Liver (tissue), 3 donors: ENCODE measurements at regions not wholly inside any gene's neighbourhood (a gene's known extent, or its start where the extent isn't known, plus 50 kb on each side); places are given as distances from the start of the nearest gene placed in this dataset.
A peak's percentile ranks its signal among the peaks of the same experiment; 100 is the strongest.

Source experiments
- EGR1 ChIP-seq, 2 donors: IDR thresholded peaks; 2 replicates each; pipeline ENCODE4 v1.6.1; 2016 to 2018; ENCODE audit warnings: antibody characterized with exemption in 2 of 2, low read depth in 2 of 2
- FOXA1 ChIP-seq: IDR thresholded peaks from 2 replicates; pipeline ENCODE4 v1.6.1; 2016; ENCODE audit warnings: antibody characterized with exemption
- GABPA ChIP-seq, 2 donors: IDR thresholded peaks in 1 of 2; conservative IDR thresholded peaks in 1 of 2; 2 replicates each; pipeline ENCODE4 v1.6.1; 2016; ENCODE audit warnings: antibody characterized with exemption in 2 of 2, mild to moderate bottlenecking in 1 of 2, moderate library complexity in 1 of 2
- JUND ChIP-seq, 2 donors: IDR thresholded peaks; 2 replicates each; pipeline ENCODE4 v1.6.1; 2016; ENCODE audit warnings: antibody characterized with exemption in 2 of 2
- MAX ChIP-seq: IDR thresholded peaks from 2 replicates; pipeline ENCODE4 v1.6.1; 2016; ENCODE audit warnings: antibody characterized with exemption
- NR2F2 ChIP-seq: IDR thresholded peaks from 2 replicates; pipeline ENCODE4 v1.6.1; 2016; ENCODE audit warnings: antibody characterized with exemption
- RAD21 ChIP-seq, 2 donors: IDR thresholded peaks; 2 replicates each; pipeline ENCODE4 v1.6.1; 2016; ENCODE audit warnings: antibody characterized with exemption in 2 of 2, mild to moderate bottlenecking in 2 of 2
- REST ChIP-seq: IDR thresholded peaks from 2 replicates; pipeline ENCODE4 v1.6.1; 2016; ENCODE audit warnings: antibody characterized with exemption, mild to moderate bottlenecking
- SP1 ChIP-seq: IDR thresholded peaks from 2 replicates; pipeline ENCODE4 v1.6.1; 2018; ENCODE audit warnings: antibody characterized with exemption, mild to moderate bottlenecking
- TAF1 ChIP-seq: conservative IDR thresholded peaks from 2 replicates; pipeline ENCODE4 v1.6.1; 2016; ENCODE audit warnings: antibody characterized with exemption, mild to moderate bottlenecking
- YY1 ChIP-seq: IDR thresholded peaks from 2 replicates; pipeline ENCODE4 v1.6.1; 2016; ENCODE audit warnings: antibody characterized with exemption, mild to moderate bottlenecking
- TF ChIP-seq, protein P1 (sequence below): fragments of 150-350 bp; IDR thresholded peaks from 2 replicates; pipeline ENCODE4 v1.5.1; 2017; ENCODE audit warnings: improper control_type of control experiment, low read depth, low read length; ENCODE audit not compliant: missing input control
- TF ChIP-seq, protein P2 (sequence below): IDR thresholded peaks from 2 replicates; pipeline ENCODE4 v1.6.1; 2016; ENCODE audit warnings: antibody characterized with exemption
- donor health status: healthy.
- donor health status: healthy.

- TF ChIP-seq EGR1 (IDR thresholded peaks at IDR 0.05; ENCODE audit: low read depth in 2 of 2) (no peak), FOXA1 (no peak), TAF1 (no peak), RAD21 (IDR thresholded peaks at IDR 0.05) (no peak), MAX (no peak), JUND (IDR thresholded peaks at IDR 0.05) (peak in 1 of 2 donors; percentile 19), YY1 (no peak), GABPA (IDR thresholded peaks at IDR 0.05 in 1 of 2, conservative IDR thresholded peaks at IDR 0.05 in 1 of 2) (no peak), NR2F2 (no peak), REST (no peak), SP1 (no peak)
- TF ChIP-seq, protein P1, sequence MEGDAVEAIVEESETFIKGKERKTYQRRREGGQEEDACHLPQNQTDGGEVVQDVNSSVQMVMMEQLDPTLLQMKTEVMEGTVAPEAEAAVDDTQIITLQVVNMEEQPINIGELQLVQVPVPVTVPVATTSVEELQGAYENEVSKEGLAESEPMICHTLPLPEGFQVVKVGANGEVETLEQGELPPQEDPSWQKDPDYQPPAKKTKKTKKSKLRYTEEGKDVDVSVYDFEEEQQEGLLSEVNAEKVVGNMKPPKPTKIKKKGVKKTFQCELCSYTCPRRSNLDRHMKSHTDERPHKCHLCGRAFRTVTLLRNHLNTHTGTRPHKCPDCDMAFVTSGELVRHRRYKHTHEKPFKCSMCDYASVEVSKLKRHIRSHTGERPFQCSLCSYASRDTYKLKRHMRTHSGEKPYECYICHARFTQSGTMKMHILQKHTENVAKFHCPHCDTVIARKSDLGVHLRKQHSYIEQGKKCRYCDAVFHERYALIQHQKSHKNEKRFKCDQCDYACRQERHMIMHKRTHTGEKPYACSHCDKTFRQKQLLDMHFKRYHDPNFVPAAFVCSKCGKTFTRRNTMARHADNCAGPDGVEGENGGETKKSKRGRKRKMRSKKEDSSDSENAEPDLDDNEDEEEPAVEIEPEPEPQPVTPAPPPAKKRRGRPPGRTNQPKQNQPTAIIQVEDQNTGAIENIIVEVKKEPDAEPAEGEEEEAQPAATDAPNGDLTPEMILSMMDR, result no peak
- TF ChIP-seq, protein P2, sequence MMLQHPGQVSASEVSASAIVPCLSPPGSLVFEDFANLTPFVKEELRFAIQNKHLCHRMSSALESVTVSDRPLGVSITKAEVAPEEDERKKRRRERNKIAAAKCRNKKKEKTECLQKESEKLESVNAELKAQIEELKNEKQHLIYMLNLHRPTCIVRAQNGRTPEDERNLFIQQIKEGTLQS, result no peak
Measured at GRCh38 chr17:20935740-20936139, 107.1 kb downstream of the USP22 start.
